Endothelial cell of umbilical vein (primary cell): ENCODE measurements at regions not wholly inside any gene's neighbourhood (a gene's known extent, or its start where the extent isn't known, plus 50 kb on each side); places are given as distances from the start of the nearest gene placed in this dataset.

Experiments used
- CTCF ChIP-seq, 2 donors: IDR thresholded peaks; 1 replicate in 1 of 2; 2 replicates in 1 of 2; pipeline ENCODE4 v1.5.1; 2011; ENCODE audit warnings: low read length in 2 of 2, mild to moderate bottlenecking in 2 of 2, moderate library complexity in 2 of 2, control low read depth in 1 of 2, inconsistent platforms in 1 of 2, low read depth in 1 of 2; ENCODE audit not compliant: insufficient read depth in 1 of 2; ENCODE audit errors: extremely low read depth in 1 of 2
- EZH2 ChIP-seq: IDR thresholded peaks from 2 replicates; pipeline ENCODE4 v1.6.1; 2012; ENCODE audit warnings: borderline replicate concordance, low read depth, mild to moderate bottlenecking, moderate library complexity, low read length, inconsistent platforms; ENCODE audit not compliant: severe bottlenecking
- FOS ChIP-seq: IDR thresholded peaks from 2 replicates; pipeline ENCODE4 v1.6.1; 2011; ENCODE audit warnings: mild to moderate bottlenecking, low read length, moderate library complexity, borderline replicate concordance; ENCODE audit not compliant: insufficient read depth
- GATA2 ChIP-seq: IDR thresholded peaks from 2 replicates; pipeline ENCODE4 v1.7.0; 2011; ENCODE audit warnings: low read depth, mild to moderate bottlenecking, moderate library complexity, mixed read lengths, low read length; ENCODE audit not compliant: insufficient read length, insufficient read depth
- JUN ChIP-seq: IDR thresholded peaks from 2 replicates; pipeline ENCODE4 v1.6.1; 2011; ENCODE audit warnings: borderline replicate concordance, low read depth; ENCODE audit not compliant: insufficient read length, insufficient read depth
- MAX ChIP-seq: IDR thresholded peaks from 2 replicates; pipeline ENCODE4 v1.6.1; 2011; ENCODE audit not compliant: insufficient read depth, insufficient read length
- MYC ChIP-seq: IDR thresholded peaks from one replicate; pipeline ENCODE4 v1.6.1; 2011; ENCODE audit warnings: mild to moderate bottlenecking, low read depth, low read length
- POLR2A ChIP-seq: IDR thresholded peaks from 2 replicates; pipeline ENCODE4 v1.6.1; 2012; ENCODE audit warnings: low read depth, mild to moderate bottlenecking, control low read depth, low read length
- POLR2AphosphoS5 ChIP-seq: IDR thresholded peaks from 2 replicates; pipeline ENCODE4 v1.6.1; 2012; ENCODE audit warnings: low read depth, mild to moderate bottlenecking, control low read depth, low read length, moderate library complexity; ENCODE audit not compliant: insufficient read depth

- TF ChIP-seq CTCF (IDR thresholded peaks at IDR 0.05; ENCODE audit: extremely low read depth in 1 of 2, insufficient read depth in 1 of 2, low read depth in 1 of 2, low read length in 2 of 2) (no peak), GATA2 (no peak), JUN (no peak), POLR2A (no peak), POLR2AphosphoS5 (no peak), MAX (no peak), EZH2 (no peak), MYC (no peak), FOS (no peak)
Measured at GRCh38 chr5:57402348-57402747, 80.3 kb downstream of the ACTBL2 start.
